Kidney (tissue), 13 donors: ENCODE measurements at regions not wholly inside any gene's neighbourhood (a gene's known extent, or its start where the extent isn't known, plus 50 kb on each side); places are given as distances from the start of the nearest gene placed in this dataset.

ENCODE experiments used
- DNase-seq, 5 donors: peaks; one replicate each; pipeline ENCODE4 v3.0.0-alpha.2; 2013 to 2020
- FAIRE-seq: peaks from 2 replicates; lab custom pipeline; 2012; peaks lifted over from hg19 to GRCh38; lab: Jason Lieb, UNC
- H3K27ac ChIP-seq, 2 donors: one replicate each; pipeline ENCODE4 v1.7.0; 2013; ENCODE audit warnings: low read depth in 2 of 2, low read length in 2 of 2, inconsistent platforms in 1 of 2
- H3K27me3 ChIP-seq: one replicate; pipeline ENCODE4 v1.7.1; 2013; ENCODE audit warnings: low read length, inconsistent platforms; ENCODE audit not compliant: control insufficient read depth, insufficient read depth
- H3K36me3 ChIP-seq, 3 donors: one replicate each; pipeline versions ENCODE4 v1.7.0 to v1.7.1; 2013; ENCODE audit warnings: low read length in 3 of 3, control low read depth in 1 of 3, inconsistent platforms in 1 of 3; ENCODE audit not compliant: insufficient read depth in 3 of 3, control insufficient read depth in 2 of 3
- H3K4me1 ChIP-seq, 3 donors: one replicate each; pipeline versions ENCODE4 v1.7.0 to v1.7.1; 2013; ENCODE audit warnings: low read length in 3 of 3, inconsistent platforms in 1 of 3, low read depth in 1 of 3; ENCODE audit not compliant: control insufficient read depth in 2 of 3, insufficient read depth in 2 of 3
- H3K4me3 ChIP-seq, 3 donors: one replicate each; pipeline versions ENCODE4 v1.7.0 to v1.8.1; 2013; ENCODE audit warnings: low read length in 3 of 3, control low read depth in 1 of 3, inconsistent platforms in 1 of 3
- H3K9ac ChIP-seq, 3 donors: one replicate each; pipeline versions ENCODE4 v1.7.0 to v1.7.1; 2013; ENCODE audit warnings: low read length in 3 of 3, control low read depth in 1 of 3, inconsistent platforms in 1 of 3
- H3K9me3 ChIP-seq, 3 donors: one replicate each; pipeline versions ENCODE4 v1.7.0 to v1.7.1; 2013; ENCODE audit warnings: low read length in 3 of 3, control low read depth in 1 of 3, inconsistent platforms in 1 of 3; ENCODE audit not compliant: control insufficient read depth in 2 of 3, insufficient read depth in 1 of 3
- intact Hi-C: fragments of 100-400 bp; cut with DNase I; formaldehyde crosslinking; loops from one replicate; pipeline ENCODE4 v1.11.1; 2022
- TF ChIP-seq, protein P1 (sequence below): IDR thresholded peaks from 3 replicates; pipeline ENCODE4 v1.5.1; 2012; ENCODE audit warnings: mild to moderate bottlenecking, moderate library complexity, borderline replicate concordance; ENCODE audit not compliant: insufficient read depth; ENCODE audit errors: extremely low read depth
- donor health status: control.
- donor health status: control.
- donor health status: control.
- donor health status: control.
- donor health status: control.
- donor health status: DM: yes; HTN: yes; CAD: no.
- donor health status: Normal renal cell carcinoma (clear cell type).

DNA sequence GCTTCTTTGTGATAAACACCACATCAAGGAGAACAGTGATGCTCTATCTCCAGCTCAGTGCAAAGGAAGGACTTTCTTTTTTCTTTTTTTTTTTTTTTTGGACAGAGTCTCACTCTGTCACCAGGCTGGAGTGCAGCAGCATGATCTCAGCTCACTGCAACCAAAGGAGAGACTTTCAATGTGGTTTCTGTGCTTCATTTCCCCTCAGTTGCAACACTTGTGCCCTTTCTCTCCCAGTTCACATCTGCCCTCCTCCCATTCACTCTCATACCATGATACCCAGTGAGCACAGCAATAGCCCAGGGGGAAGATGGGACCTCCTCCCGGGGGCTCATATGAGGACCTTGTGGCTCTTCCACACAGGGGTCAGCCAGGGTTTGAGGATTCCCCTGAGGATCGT, 110.0 kb downstream of the MTRR start:
- Histone ChIP-seq H3K9ac (no peak overlapping the region), H3K27ac (no peak overlapping the region), H3K27me3 (no peaks in the 10 kb centered on the region), H3K4me1 (no peaks in the 10 kb centered on the region), H3K9me3 (no peaks in the 10 kb centered on the region), H3K4me3 (no peak overlapping the region), H3K36me3 (no peaks in the 10 kb centered on the region)
- no peak for DNase-seq
- intact Hi-C loops, result no loop called here
- no peak for FAIRE-seq
- TF ChIP-seq, protein P1, sequence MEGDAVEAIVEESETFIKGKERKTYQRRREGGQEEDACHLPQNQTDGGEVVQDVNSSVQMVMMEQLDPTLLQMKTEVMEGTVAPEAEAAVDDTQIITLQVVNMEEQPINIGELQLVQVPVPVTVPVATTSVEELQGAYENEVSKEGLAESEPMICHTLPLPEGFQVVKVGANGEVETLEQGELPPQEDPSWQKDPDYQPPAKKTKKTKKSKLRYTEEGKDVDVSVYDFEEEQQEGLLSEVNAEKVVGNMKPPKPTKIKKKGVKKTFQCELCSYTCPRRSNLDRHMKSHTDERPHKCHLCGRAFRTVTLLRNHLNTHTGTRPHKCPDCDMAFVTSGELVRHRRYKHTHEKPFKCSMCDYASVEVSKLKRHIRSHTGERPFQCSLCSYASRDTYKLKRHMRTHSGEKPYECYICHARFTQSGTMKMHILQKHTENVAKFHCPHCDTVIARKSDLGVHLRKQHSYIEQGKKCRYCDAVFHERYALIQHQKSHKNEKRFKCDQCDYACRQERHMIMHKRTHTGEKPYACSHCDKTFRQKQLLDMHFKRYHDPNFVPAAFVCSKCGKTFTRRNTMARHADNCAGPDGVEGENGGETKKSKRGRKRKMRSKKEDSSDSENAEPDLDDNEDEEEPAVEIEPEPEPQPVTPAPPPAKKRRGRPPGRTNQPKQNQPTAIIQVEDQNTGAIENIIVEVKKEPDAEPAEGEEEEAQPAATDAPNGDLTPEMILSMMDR, result no peak

- intact Hi-C loops, result no loop called here
- TF ChIP-seq, protein P1, result no peak
These were observed 111.9 kb downstream of the MTRR start for GRCh38 chr5:7980881-7981280.

GRCh38 chr5:7983433-7983832, 114.5 kb downstream of the MTRR start:
- Histone ChIP-seq H3K9ac (no peak overlapping the region), H3K27ac (no peak overlapping the region), H3K4me1 (no peaks in the 10 kb centered on the region), H3K9me3 (no peaks in the 10 kb centered on the region), H3K36me3 (no peaks in the 10 kb centered on the region), H3K27me3 (no peaks in the 10 kb centered on the region), H3K4me3 (no peak overlapping the region)
- intact Hi-C loops, result no loop called here
- TF ChIP-seq, protein P1, result no peak
- DNase-seq, result no peak
- FAIRE-seq, result no peak

More at GRCh38 chr5:7980881-7981280, 111.9 kb downstream of the MTRR start:
- H3K36me3 ChIP-seq, result no peaks in the 10 kb centered on the region
- H3K27ac ChIP-seq, result no peak overlapping the region
- FAIRE-seq (no peak), DNase-seq (no peak)
- no peak overlapping the region for H3K4me3 ChIP-seq
- H3K27me3 ChIP-seq, result no peaks in the 10 kb centered on the region
- H3K9me3 ChIP-seq, result no peaks in the 10 kb centered on the region
- no peak overlapping the region for H3K9ac ChIP-seq
- no peaks in the 10 kb centered on the region for H3K4me1 ChIP-seq
